Type B pancreatic cell (in vitro differentiated cells): ENCODE measurements at regions not wholly inside any gene's neighbourhood (a gene's known extent, or its start where the extent isn't known, plus 50 kb on each side); places are given as distances from the start of the nearest gene placed in this dataset.

Experiments used
- DNase-seq: peaks from one replicate; pipeline ENCODE4 v3.0.0; 2021; ENCODE audit warnings: mixed read lengths; ENCODE audit not compliant: unreplicated experiment; ENCODE audit errors: extremely low spot score
- H3K27ac Mint-ChIP-seq: 2 replicates; pipeline ENCODE4 v1.8.0; 2021; ENCODE audit warnings: mild to moderate bottlenecking, mixed read lengths
- H3K27me3 Mint-ChIP-seq: 2 replicates; pipeline ENCODE4 v1.8.0; 2021; ENCODE audit warnings: mixed read lengths
- H3K36me3 Mint-ChIP-seq: 2 replicates; pipeline ENCODE4 v1.8.0; 2021; ENCODE audit warnings: mixed read lengths
- H3K4me1 Mint-ChIP-seq: one replicate; pipeline ENCODE4 v1.8.0; 2021; ENCODE audit warnings: mixed read lengths; ENCODE audit not compliant: unreplicated experiment
- H3K4me3 Mint-ChIP-seq: 2 replicates; pipeline ENCODE4 v1.8.0; 2021; ENCODE audit warnings: mild to moderate bottlenecking, mixed read lengths
- H3K9me3 Mint-ChIP-seq: 2 replicates; pipeline ENCODE4 v1.8.0; 2021; ENCODE audit warnings: mixed read lengths
- CTCF ChIP-seq: fragments of 200-600 bp; sonication (generic); conservative IDR thresholded peaks from 2 replicates; pipeline ENCODE4 v1.5.0; 2021; ENCODE audit warnings: antibody characterized with exemption, mild to moderate bottlenecking

- TF ChIP-seq CTCF = no peak
- Mint-ChIP-seq H3K4me3 (no peak overlapping the region), H3K27ac (no peak overlapping the region), H3K4me1 (no peaks in the 10 kb centered on the region), H3K9me3 (peaks cover 6% of the 10 kb centered on the region), H3K36me3 (peaks cover 3% of the 10 kb centered on the region), H3K27me3 (peaks cover 6% of the 10 kb centered on the region)
- no peak for DNase-seq
These were observed 574.4 kb upstream of the SUCLG2 start for GRCh38 chr3:68228856-68229255.

- H3K4me3 Mint-ChIP-seq = no peak overlapping the region
- H3K27me3 Mint-ChIP-seq = peaks cover 3% of the 10 kb centered on the region
- no peak for DNase-seq
- H3K36me3 Mint-ChIP-seq = no peaks in the 10 kb centered on the region
- no peak for TF ChIP-seq CTCF
- H3K27ac Mint-ChIP-seq = no peak overlapping the region
- H3K9me3 Mint-ChIP-seq = no peaks in the 10 kb centered on the region
- H3K4me1 Mint-ChIP-seq = no peaks in the 10 kb centered on the region
These were observed 566.4 kb upstream of the SUCLG2 start for GRCh38 chr3:68220832-68221231.

- DNase-seq = no peak
- no peak for TF ChIP-seq CTCF
- no peak overlapping the region for H3K27ac Mint-ChIP-seq
- no peaks in the 10 kb centered on the region for H3K9me3 Mint-ChIP-seq
- no peaks in the 10 kb centered on the region for H3K36me3 Mint-ChIP-seq
- no peak overlapping the region for H3K4me3 Mint-ChIP-seq
- no peaks in the 10 kb centered on the region for H3K27me3 Mint-ChIP-seq
- H3K4me1 Mint-ChIP-seq = no peaks in the 10 kb centered on the region
These were observed 557.2 kb upstream of the SUCLG2 start for GRCh38 chr3:68211637-68212036.

GRCh38 chr3:68210635-68211034 lies 556.2 kb upstream of the SUCLG2 start:
- no peaks in the 10 kb centered on the region for H3K27me3 Mint-ChIP-seq
- H3K27ac Mint-ChIP-seq = no peak overlapping the region
- H3K9me3 Mint-ChIP-seq = no peaks in the 10 kb centered on the region
- H3K36me3 Mint-ChIP-seq = no peaks in the 10 kb centered on the region
- no peak for DNase-seq
- H3K4me3 Mint-ChIP-seq = no peak overlapping the region
- H3K4me1 Mint-ChIP-seq = no peaks in the 10 kb centered on the region
- TF ChIP-seq CTCF = no peak

GRCh38 chr3:68207327-68207726 lies 552.9 kb upstream of the SUCLG2 start:
- Mint-ChIP-seq H3K4me3 (no peak overlapping the region), H3K36me3 (no peaks in the 10 kb centered on the region), H3K27ac (no peak overlapping the region), H3K27me3 (no peaks in the 10 kb centered on the region), H3K4me1 (no peaks in the 10 kb centered on the region), H3K9me3 (no peaks in the 10 kb centered on the region)
- TF ChIP-seq CTCF = no peak
- DNase-seq = no peak

GRCh38 chr3:68206524-68207117 lies 552.2 kb upstream of the SUCLG2 start:
- TF ChIP-seq CTCF = no peak
- Mint-ChIP-seq H3K9me3 (no peaks in the 10 kb centered on the region), H3K27me3 (no peaks in the 10 kb centered on the region), H3K27ac (no peak overlapping the region), H3K4me1 (no peaks in the 10 kb centered on the region), H3K36me3 (no peaks in the 10 kb centered on the region), H3K4me3 (no peak overlapping the region)
- DNase-seq = no peak
